Liver (tissue), 3 donors: ENCODE measurements at regions not wholly inside any gene's neighbourhood (a gene's known extent, or its start where the extent isn't known, plus 50 kb on each side); places are given as distances from the start of the nearest gene placed in this dataset.

Experiments
- ATF3 ChIP-seq: IDR thresholded peaks from 2 replicates; pipeline ENCODE4 v1.6.1; 2016; ENCODE audit warnings: antibody characterized with exemption
- CTCF ChIP-seq: fragments of 150-350 bp; IDR thresholded peaks from 2 replicates; pipeline ENCODE4 v1.5.1; 2017; ENCODE audit warnings: improper control_type of control experiment, low read depth, low read length; ENCODE audit not compliant: missing input control
- FOXA1 ChIP-seq: IDR thresholded peaks from 2 replicates; pipeline ENCODE4 v1.6.1; 2016; ENCODE audit warnings: antibody characterized with exemption
- HNF4G ChIP-seq: IDR thresholded peaks from 2 replicates; pipeline ENCODE4 v1.6.1; 2016; ENCODE audit warnings: antibody characterized with exemption
- JUND ChIP-seq, 2 donors: IDR thresholded peaks; 2 replicates each; pipeline ENCODE4 v1.6.1; 2016; ENCODE audit warnings: antibody characterized with exemption in 2 of 2
- MAX ChIP-seq: IDR thresholded peaks from 2 replicates; pipeline ENCODE4 v1.6.1; 2016; ENCODE audit warnings: antibody characterized with exemption
- RAD21 ChIP-seq, 2 donors: IDR thresholded peaks; 2 replicates each; pipeline ENCODE4 v1.6.1; 2016; ENCODE audit warnings: antibody characterized with exemption in 2 of 2, mild to moderate bottlenecking in 2 of 2
- SP1 ChIP-seq: IDR thresholded peaks from 2 replicates; pipeline ENCODE4 v1.6.1; 2018; ENCODE audit warnings: antibody characterized with exemption, mild to moderate bottlenecking
- TAF1 ChIP-seq: conservative IDR thresholded peaks from 2 replicates; pipeline ENCODE4 v1.6.1; 2016; ENCODE audit warnings: antibody characterized with exemption, mild to moderate bottlenecking
- donor health status: healthy.
- donor health status: healthy.

GRCh38 chr3:28590860-28591259 is 242.2 kb upstream of the AZI2 start:
- no peak for TF ChIP-seq TAF1
- TF ChIP-seq MAX = no peak
- TF ChIP-seq CTCF = no peak
- no peak for TF ChIP-seq ATF3
- TF ChIP-seq FOXA1 = no peak
- no peak for TF ChIP-seq JUND (IDR thresholded peaks at IDR 0.05)
- no peak for TF ChIP-seq RAD21 (IDR thresholded peaks at IDR 0.05)
- TF ChIP-seq HNF4G = no peak
- TF ChIP-seq SP1 = no peak
